Activated CD4-positive, alpha-beta memory T cell treated with anti-CD3 and anti-CD28 coated beads, Interleukin-2, amount 10 ng/mL, durations not matched to agents 7 days and 5 days (primary cell): ENCODE measurements at regions not wholly inside any gene's neighbourhood (a gene's known extent, or its start where the extent isn't known, plus 50 kb on each side); places are given as distances from the start of the nearest gene placed in this dataset.

Experiments used
- CTCF ChIA-PET: fragments of 350-600 bp; sonication (Branson Sonifier 250); formaldehyde crosslinking; loops from one replicate; lab custom pipeline; 2021; ENCODE audit warnings: antibody characterized with exemption, inconsistent platforms; lab: Charles Lee
- POLR2A ChIA-PET: fragments of 350-600 bp; sonication (Branson Sonifier 250); formaldehyde crosslinking; loops from one replicate; lab custom pipeline; 2021; ENCODE audit warnings: antibody characterized with exemption; lab: Charles Lee
- DNase-seq: peaks from one replicate; pipeline ENCODE4 v3.0.0-alpha.2; 2020
- H3K27ac Mint-ChIP-seq: one replicate; pipeline ENCODE4 v1.8.0; 2021; ENCODE audit warnings: mild to moderate bottlenecking, mixed read lengths
- H3K27me3 Mint-ChIP-seq: one replicate; pipeline ENCODE4 v1.8.0; 2021; ENCODE audit warnings: mixed read lengths
- H3K36me3 Mint-ChIP-seq: one replicate; pipeline ENCODE4 v1.8.0; 2021; ENCODE audit warnings: low read depth, mixed read lengths
- H3K4me1 Mint-ChIP-seq: one replicate; pipeline ENCODE4 v1.8.0; 2021; ENCODE audit warnings: mixed read lengths
- H3K4me3 Mint-ChIP-seq: one replicate; pipeline ENCODE4 v1.8.0; 2021; ENCODE audit warnings: mild to moderate bottlenecking, mixed read lengths
- H3K9me3 Mint-ChIP-seq: one replicate; pipeline ENCODE4 v1.8.0; 2021; ENCODE audit warnings: mixed read lengths

DNA sequence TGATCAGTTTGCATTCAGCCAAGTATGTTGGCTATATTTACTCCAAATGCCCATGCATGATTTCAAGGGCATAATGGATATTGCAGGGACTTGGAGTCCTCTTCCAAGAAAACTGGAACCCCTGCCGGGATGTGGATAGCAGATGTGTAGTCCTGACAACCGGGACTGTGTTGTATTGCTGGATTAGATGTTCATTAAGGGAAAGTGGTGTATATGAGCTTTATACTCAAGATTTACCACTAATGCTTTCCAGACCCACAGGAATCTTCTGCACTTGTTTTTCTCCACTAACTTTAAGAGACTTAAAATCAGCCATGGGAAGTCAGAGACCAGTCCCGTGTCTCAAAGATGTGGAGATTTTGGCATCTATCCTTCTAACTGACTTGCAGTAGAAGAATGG, 770.9 kb downstream of the HDGFL1 start:
- H3K9me3 Mint-ChIP-seq = peaks cover 2% of the 10 kb centered on the region
- POLR2A ChIA-PET = no interaction called here
- no peaks in the 10 kb centered on the region for H3K36me3 Mint-ChIP-seq
- H3K27me3 Mint-ChIP-seq = no peaks in the 10 kb centered on the region
- H3K27ac Mint-ChIP-seq = no peak overlapping the region
- no peaks in the 10 kb centered on the region for H3K4me1 Mint-ChIP-seq
- DNase-seq = no peak
- CTCF ChIA-PET = no interaction called here
- no peak overlapping the region for H3K4me3 Mint-ChIP-seq

DNA sequence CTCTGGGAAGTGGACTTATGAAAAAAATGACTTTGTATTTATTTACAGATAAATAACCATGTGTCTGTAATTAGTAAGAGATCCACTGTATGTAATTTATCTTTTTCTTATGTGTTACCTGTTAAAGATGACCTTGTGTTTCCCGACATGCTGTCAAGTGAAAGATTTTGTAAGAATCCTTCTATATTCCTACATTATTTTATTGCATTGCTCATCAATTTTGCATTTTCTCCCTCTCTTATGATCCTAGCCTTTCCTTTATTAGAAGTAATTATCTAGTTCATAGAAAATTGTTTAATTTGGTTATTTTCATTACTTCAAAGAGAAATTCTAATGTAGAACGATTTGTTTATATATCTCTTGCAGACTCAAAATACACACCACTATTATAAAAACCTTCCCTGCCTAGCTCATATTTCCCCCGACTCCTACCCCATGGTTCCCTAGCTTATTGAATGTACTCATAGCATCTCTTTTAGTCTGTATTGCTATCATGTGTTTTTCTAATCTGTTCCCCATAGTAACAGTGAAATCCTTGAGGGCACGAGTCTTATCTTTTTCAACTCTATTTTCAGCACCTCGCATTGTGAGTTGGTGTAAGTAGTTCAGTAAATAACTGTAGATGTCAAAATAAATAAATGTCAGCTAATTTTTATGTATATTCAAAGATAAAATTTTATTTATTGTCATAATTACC, 774.4 kb downstream of the HDGFL1 start:
- Mint-ChIP-seq H3K4me1 (no peaks in the 10 kb centered on the region), H3K4me3 (no peak overlapping the region), H3K27me3 (no peaks in the 10 kb centered on the region), H3K27ac (no peak overlapping the region), H3K9me3 (peaks cover 7% of the 10 kb centered on the region), H3K36me3 (no peaks in the 10 kb centered on the region)
- ChIA-PET POLR2A (no interaction called here), CTCF (no interaction called here)
- no peak for DNase-seq

DNA sequence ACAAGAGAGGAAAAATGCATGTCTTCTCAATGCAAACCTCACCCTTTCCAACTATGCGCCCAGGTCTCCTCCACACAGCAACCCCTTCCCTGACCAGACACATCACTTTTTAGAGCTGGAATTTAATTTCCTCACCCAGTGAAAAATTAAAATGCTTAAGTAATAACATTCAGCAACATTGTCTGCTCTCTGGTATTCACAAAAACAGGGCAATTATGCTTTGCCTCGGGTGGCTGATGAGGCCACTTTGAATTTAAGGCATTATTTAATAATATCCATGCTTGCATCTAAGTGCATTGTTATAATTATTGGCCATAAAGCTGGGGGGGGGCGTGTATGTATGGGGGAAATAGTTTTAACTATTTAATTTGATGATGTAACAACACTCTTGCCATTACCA, 777.8 kb upstream of the NRSN1 start:
- no peaks in the 10 kb centered on the region for H3K4me1 Mint-ChIP-seq
- H3K27me3 Mint-ChIP-seq = no peaks in the 10 kb centered on the region
- ChIA-PET CTCF (no interaction called here), POLR2A (no interaction called here)
- DNase-seq = no peak
- H3K9me3 Mint-ChIP-seq = peaks cover 5% of the 10 kb centered on the region
- no peaks in the 10 kb centered on the region for H3K36me3 Mint-ChIP-seq
- H3K4me3 Mint-ChIP-seq = no peak overlapping the region
- H3K27ac Mint-ChIP-seq = no peak overlapping the region

DNA sequence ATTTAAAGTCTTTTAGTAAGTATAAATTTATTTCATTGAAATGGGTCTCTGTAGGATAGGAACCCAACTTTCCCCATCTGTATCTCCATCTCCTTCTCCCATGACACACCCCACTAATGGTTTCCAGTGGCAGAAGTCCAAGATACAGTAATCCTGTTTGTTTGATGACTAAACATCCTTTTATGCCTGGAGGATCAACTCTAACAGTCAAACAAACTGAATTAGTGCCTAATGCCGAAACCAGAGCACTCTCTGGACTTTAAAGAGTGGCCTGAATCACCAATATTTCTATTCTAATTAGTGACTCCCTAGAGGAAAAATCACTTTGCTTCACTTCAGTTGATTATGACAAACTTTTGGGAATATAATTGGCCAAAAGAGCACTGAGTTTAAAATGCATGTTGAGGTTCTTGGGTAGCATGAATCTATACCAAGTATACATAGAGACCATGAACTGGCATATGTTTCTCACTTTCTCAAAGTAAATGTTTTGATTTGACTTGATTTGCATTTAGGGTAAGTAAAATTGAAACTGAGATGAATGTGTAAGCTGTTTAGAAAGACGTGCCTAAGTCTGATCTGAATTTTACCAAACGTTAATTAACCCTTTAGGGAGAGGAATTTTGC, 776.4 kb upstream of the NRSN1 start:
- ChIA-PET POLR2A (no interaction called here), CTCF (no interaction called here)
- Mint-ChIP-seq H3K4me3 (no peak overlapping the region), H3K27ac (no peak overlapping the region), H3K27me3 (no peaks in the 10 kb centered on the region), H3K4me1 (no peaks in the 10 kb centered on the region), H3K36me3 (no peaks in the 10 kb centered on the region), H3K9me3 (peaks cover 5% of the 10 kb centered on the region)
- no peak for DNase-seq

DNA sequence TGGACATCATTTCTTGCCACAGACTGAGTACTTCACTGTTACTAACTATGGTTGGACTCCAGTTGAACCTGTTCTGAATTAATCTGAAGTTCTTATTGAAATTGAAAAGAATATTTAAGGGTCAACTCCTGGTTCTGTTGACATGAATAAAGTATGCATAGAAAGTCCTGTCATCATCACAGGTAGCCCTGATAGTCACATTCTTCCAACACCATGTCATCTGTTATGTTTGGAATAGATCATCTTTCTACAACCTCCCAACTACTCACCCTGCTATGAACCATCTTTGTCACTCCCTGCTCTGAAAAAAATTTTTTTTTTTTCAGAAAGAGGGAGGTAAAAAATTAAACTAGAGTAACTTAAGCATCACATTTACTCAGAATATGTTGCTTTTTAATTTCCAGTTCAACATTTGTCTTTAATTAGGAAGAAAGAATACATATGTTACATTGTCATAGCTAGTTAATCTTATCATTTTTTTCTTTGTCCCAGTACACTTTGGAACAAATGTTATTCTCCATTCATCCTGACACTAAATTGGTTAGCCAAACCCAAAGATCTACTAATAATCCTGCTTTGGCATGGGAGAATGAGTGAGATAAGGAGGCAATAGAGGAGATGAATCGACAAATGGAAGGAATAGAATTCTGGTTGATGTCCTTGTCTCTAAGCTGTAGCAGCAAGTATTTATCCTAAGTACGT, 775.1 kb upstream of the NRSN1 start:
- Mint-ChIP-seq H3K27me3 (no peaks in the 10 kb centered on the region), H3K27ac (no peak overlapping the region), H3K36me3 (no peaks in the 10 kb centered on the region), H3K4me3 (no peak overlapping the region), H3K9me3 (peaks cover 5% of the 10 kb centered on the region), H3K4me1 (no peaks in the 10 kb centered on the region)
- POLR2A ChIA-PET = no interaction called here
- DNase-seq = no peak
- CTCF ChIA-PET = no interaction called here

- H3K4me3 Mint-ChIP-seq = no peak overlapping the region
- H3K36me3 Mint-ChIP-seq = no peaks in the 10 kb centered on the region
- no peak for DNase-seq
- no peak overlapping the region for H3K27ac Mint-ChIP-seq
- POLR2A ChIA-PET = no interaction called here
- CTCF ChIA-PET = no interaction called here
- H3K9me3 Mint-ChIP-seq = peaks cover 2% of the 10 kb centered on the region
- H3K4me1 Mint-ChIP-seq = no peaks in the 10 kb centered on the region
- no peaks in the 10 kb centered on the region for H3K27me3 Mint-ChIP-seq
Observed at GRCh38 chr6:23354004-23354403, 772.0 kb upstream of the NRSN1 start.

- Mint-ChIP-seq H3K27me3 (no peaks in the 10 kb centered on the region), H3K27ac (no peak overlapping the region), H3K4me1 (no peaks in the 10 kb centered on the region), H3K4me3 (no peak overlapping the region), H3K36me3 (no peaks in the 10 kb centered on the region), H3K9me3 (peaks cover 2% of the 10 kb centered on the region)
- DNase-seq = no peak
- ChIA-PET CTCF (no interaction called here), POLR2A (no interaction called here)
Observed at GRCh38 chr6:23357185-23357766, 768.7 kb upstream of the NRSN1 start.

DNA sequence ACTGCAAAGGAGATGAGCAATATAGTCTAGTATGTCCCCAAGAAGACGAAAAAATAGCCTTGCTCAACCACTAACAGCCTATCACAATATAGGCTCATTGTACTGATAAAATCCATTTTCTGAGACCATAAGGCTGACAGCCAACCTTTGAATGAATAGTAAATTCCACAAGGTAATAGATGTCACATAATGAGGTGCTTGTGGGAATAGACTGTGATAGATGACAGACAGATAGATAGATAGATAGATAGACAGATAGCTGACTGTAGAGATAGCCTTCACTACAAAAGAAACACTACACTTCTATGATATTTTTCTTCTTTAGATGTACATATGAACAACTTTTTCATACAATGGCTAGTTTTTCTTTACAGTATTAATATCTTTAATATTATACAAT, 760.3 kb upstream of the NRSN1 start:
- ChIA-PET POLR2A (no interaction called here), CTCF (no interaction called here)
- Mint-ChIP-seq H3K9me3 (peaks cover 5% of the 10 kb centered on the region), H3K4me3 (no peak overlapping the region), H3K4me1 (no peaks in the 10 kb centered on the region), H3K27ac (no peak overlapping the region), H3K27me3 (no peaks in the 10 kb centered on the region), H3K36me3 (no peaks in the 10 kb centered on the region)
- DNase-seq = no peak

DNA sequence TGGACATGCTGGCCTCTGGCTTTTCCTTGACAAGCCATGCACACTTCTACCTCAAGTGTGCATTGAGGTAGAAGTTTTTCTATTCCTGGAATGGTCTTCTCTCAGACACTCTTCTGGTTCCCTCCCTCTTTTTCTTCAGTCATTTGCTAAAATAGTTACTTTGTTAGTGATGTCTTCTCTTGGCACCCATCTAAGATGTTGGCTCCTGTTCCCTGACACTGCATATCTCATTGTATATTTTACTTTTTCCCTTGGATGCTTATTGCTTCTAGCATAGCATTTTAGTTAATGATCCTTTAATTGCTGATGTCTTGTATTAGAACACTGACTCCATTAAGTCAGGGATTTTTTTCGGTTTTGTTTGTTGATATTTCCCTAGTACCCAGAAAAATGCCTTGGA, 758.7 kb upstream of the NRSN1 start:
- POLR2A ChIA-PET = no interaction called here
- Mint-ChIP-seq H3K27me3 (no peaks in the 10 kb centered on the region), H3K36me3 (no peaks in the 10 kb centered on the region), H3K4me1 (no peaks in the 10 kb centered on the region), H3K4me3 (no peak overlapping the region), H3K9me3 (peaks cover 5% of the 10 kb centered on the region), H3K27ac (no peak overlapping the region)
- CTCF ChIA-PET = no interaction called here
- no peak for DNase-seq

DNA sequence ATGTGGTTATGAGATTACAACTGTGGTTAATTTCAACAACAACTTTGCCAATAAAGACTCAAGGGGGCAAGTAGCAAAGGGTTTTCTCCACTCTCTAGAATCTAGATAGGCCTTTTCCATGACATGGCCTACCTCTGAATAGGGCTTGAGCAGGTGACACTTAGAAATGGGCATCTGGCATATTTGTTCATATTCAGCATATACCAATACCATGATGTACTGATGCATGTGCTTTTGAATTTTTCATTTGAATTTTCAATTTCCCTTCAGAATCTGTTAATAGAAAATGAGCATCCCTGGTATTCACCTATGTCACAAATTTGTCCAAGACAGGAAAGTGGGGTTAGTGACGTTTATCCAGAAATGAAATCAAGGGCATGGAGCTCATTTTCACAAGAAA, 757.5 kb upstream of the NRSN1 start:
- H3K4me3 Mint-ChIP-seq = no peak overlapping the region
- no peak for DNase-seq
- CTCF ChIA-PET = no interaction called here
- no peaks in the 10 kb centered on the region for H3K36me3 Mint-ChIP-seq
- H3K27me3 Mint-ChIP-seq = no peaks in the 10 kb centered on the region
- H3K9me3 Mint-ChIP-seq = peaks cover 5% of the 10 kb centered on the region
- POLR2A ChIA-PET = no interaction called here
- no peaks in the 10 kb centered on the region for H3K4me1 Mint-ChIP-seq
- H3K27ac Mint-ChIP-seq = no peak overlapping the region

GRCh38 chr6:23370051-23370450, 756.0 kb upstream of the NRSN1 start:
- H3K27ac Mint-ChIP-seq = no peak overlapping the region
- ChIA-PET CTCF (no interaction called here), POLR2A (no interaction called here)
- H3K4me1 Mint-ChIP-seq = no peaks in the 10 kb centered on the region
- H3K9me3 Mint-ChIP-seq = peaks cover 3% of the 10 kb centered on the region
- H3K27me3 Mint-ChIP-seq = no peaks in the 10 kb centered on the region
- H3K4me3 Mint-ChIP-seq = no peak overlapping the region
- no peaks in the 10 kb centered on the region for H3K36me3 Mint-ChIP-seq
- DNase-seq = no peak

GRCh38 chr6:23371132-23371915, 754.7 kb upstream of the NRSN1 start:
- H3K36me3 Mint-ChIP-seq = no peaks in the 10 kb centered on the region
- ChIA-PET POLR2A (no interaction called here), CTCF (no interaction called here)
- H3K4me1 Mint-ChIP-seq = no peaks in the 10 kb centered on the region
- H3K9me3 Mint-ChIP-seq = peaks cover 3% of the 10 kb centered on the region
- no peak overlapping the region for H3K27ac Mint-ChIP-seq
- no peak for DNase-seq
- no peaks in the 10 kb centered on the region for H3K27me3 Mint-ChIP-seq
- no peak overlapping the region for H3K4me3 Mint-ChIP-seq

- no peaks in the 10 kb centered on the region for H3K27me3 Mint-ChIP-seq
- H3K4me1 Mint-ChIP-seq = no peaks in the 10 kb centered on the region
- POLR2A ChIA-PET = no interaction called here
- no peak for DNase-seq
- CTCF ChIA-PET = no interaction called here
- H3K9me3 Mint-ChIP-seq = peaks cover 5% of the 10 kb centered on the region
- H3K27ac Mint-ChIP-seq = no peak overlapping the region
- H3K36me3 Mint-ChIP-seq = no peaks in the 10 kb centered on the region
- H3K4me3 Mint-ChIP-seq = no peak overlapping the region
Observed at GRCh38 chr6:23377830-23378229, 748.2 kb upstream of the NRSN1 start.
